ELF-1 (cell line): ENCODE measurements at regions not wholly inside any gene's neighbourhood (a gene's known extent, or its start where the extent isn't known, plus 50 kb on each side); places are given as distances from the start of the nearest gene placed in this dataset.
A peak's percentile ranks its signal among the peaks of the same experiment; 100 is the strongest.
"Not testable (repeated sequence)": the region's sequence is repeated elsewhere in the genome, so short reads cannot be mapped to it uniquely, and the experiment has no call there.

Experiments used
- DNase-seq: peaks from one replicate; pipeline ENCODE4 v3.0.0-alpha.2; 2016; ENCODE audit warnings: low read depth, low spot score

GRCh38 chr11:16605894-16606783 is 132.3 kb upstream of the C11orf58 start:
- DNase-seq: peak; percentile 93

- DNase-seq: peak; percentile 53
These were observed 133.0 kb upstream of the C11orf58 start for GRCh38 chr11:16605389-16605893.

GRCh38 chr11:16604794-16605388 is 133.6 kb upstream of the C11orf58 start:
- DNase-seq: peak; percentile 53

GRCh38 chr11:16603890-16604793 is 134.3 kb upstream of the C11orf58 start:
- DNase-seq: peak; percentile 66

- DNase-seq: peak; percentile 33
These were observed 135.2 kb upstream of the C11orf58 start for GRCh38 chr11:16603245-16603644.

- DNase-seq: no peak
These were observed 139.5 kb upstream of the C11orf58 start for GRCh38 chr11:16598906-16599305.

GRCh38 chr11:16598032-16598431 is 140.4 kb upstream of the C11orf58 start:
- no peak for DNase-seq

GRCh38 chr11:16596231-16596630 is 142.2 kb upstream of the C11orf58 start:
- no peak for DNase-seq

- DNase-seq: no peak
These were observed 147.3 kb upstream of the C11orf58 start for GRCh38 chr11:16591157-16591556.

GRCh38 chr11:16587670-16588069 is 150.8 kb upstream of the C11orf58 start:
- DNase-seq: no peak

- DNase-seq: no peak
These were observed 153.9 kb upstream of the C11orf58 start for GRCh38 chr11:16584569-16584968.

- not testable (repeated sequence) for DNase-seq
These were observed 157.4 kb upstream of the C11orf58 start for GRCh38 chr11:16581078-16581477.

- DNase-seq: no peak
These were observed 161.0 kb upstream of the C11orf58 start for GRCh38 chr11:16577490-16577889.

GRCh38 chr11:16574889-16575288 is 163.6 kb upstream of the C11orf58 start:
- DNase-seq: not testable (repeated sequence)

- DNase-seq: no peak
These were observed 165.5 kb upstream of the C11orf58 start for GRCh38 chr11:16572945-16573344.

GRCh38 chr11:16561150-16561549 is 177.3 kb upstream of the C11orf58 start:
- no peak for DNase-seq

GRCh38 chr11:16558494-16558893 is 180.0 kb upstream of the C11orf58 start:
- no peak for DNase-seq

GRCh38 chr11:16555956-16556355 is 182.5 kb upstream of the C11orf58 start:
- no peak for DNase-seq

- DNase-seq: no peak
These were observed 184.1 kb upstream of the C11orf58 start for GRCh38 chr11:16554361-16554760.

- DNase-seq: no peak
These were observed 190.6 kb upstream of the C11orf58 start for GRCh38 chr11:16547879-16548278.

GRCh38 chr11:16543642-16544041 is 187.3 kb upstream of the SOX6 start:
- DNase-seq: no peak

GRCh38 chr11:16542353-16542752 is 186.0 kb upstream of the SOX6 start:
- DNase-seq: no peak
